HG02870 (cell line): ENCODE measurements at regions not wholly inside any gene's neighbourhood (a gene's known extent, or its start where the extent isn't known, plus 50 kb on each side); places are given as distances from the start of the nearest gene placed in this dataset.

Source experiments
- ATAC-seq: cut with Tn5 transposase; IDR thresholded peaks from one replicate; pipeline ENCODE4 v1.9.1; 2021; ENCODE audit warnings: mild to moderate bottlenecking, moderate library complexity; ENCODE audit not compliant: unreplicated experiment

DNA sequence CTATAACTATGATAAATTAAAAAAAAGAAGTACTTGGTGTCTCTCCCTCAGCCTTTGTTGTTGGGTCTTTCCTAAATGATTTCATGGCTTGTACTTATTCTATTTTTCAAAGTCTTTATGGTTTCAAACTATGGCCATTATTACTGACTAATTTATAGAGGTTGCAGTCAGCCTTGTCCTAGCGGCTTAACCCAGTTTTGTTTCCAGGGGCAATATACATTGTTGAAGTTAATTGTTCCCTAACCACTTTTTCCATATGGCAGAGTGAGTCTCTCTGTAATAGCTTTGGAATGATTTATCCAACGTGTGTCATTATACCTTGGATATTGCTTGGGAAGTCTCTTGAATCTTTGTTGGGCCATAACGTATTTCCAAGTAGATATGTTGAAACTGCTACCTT, 408.8 kb downstream of the HRH4 start:
- ATAC-seq, result no peak

GRCh38 chr18:24875286-24875685, 414.8 kb downstream of the HRH4 start:
- no peak for ATAC-seq

DNA sequence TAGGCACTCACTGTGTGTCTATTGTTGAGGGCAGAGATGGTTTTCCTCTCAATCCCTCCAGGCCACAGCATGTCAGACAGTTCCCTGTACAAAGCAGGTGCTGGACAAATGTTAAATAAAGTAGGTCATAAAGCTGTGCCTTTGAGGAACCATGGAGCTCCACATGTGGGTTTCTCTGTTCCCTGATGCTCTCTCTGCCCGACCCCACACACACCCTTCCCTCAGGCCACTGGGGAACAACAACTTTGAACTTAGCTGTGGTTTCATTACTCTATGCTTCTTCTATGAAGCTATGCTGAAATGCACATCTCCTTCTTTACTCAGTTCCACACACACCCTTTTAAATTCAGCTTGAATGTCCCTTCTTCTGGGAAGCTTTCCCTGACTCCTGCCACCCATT, 415.3 kb downstream of the HRH4 start:
- no peak for ATAC-seq

GRCh38 chr18:24876266-24876665, 415.8 kb downstream of the HRH4 start:
- ATAC-seq, result no peak

- ATAC-seq, result no peak
These were observed 416.6 kb downstream of the HRH4 start for GRCh38 chr18:24877066-24877465.

DNA sequence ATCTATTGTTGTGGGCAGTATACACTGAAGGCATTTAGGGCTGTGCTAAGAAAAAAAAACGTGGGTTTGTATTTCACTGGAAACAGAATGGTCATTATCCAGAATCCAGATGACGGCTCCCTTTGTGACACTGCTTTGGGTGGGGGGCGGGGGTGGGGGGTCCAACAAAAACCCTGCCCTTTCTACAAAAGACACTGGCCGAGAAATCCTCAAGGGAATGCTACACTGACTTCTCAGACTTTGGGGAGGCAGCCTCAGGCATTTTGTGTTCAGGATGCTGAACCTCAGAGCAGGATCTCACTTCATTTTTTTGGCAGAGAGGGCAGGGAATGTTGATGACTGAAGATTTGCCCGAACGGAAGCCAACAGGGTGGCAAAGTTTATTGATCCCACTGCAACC, 417.1 kb downstream of the HRH4 start:
- no peak for ATAC-seq

- no peak for ATAC-seq
These were observed 417.9 kb downstream of the HRH4 start for GRCh38 chr18:24878289-24878688.

GRCh38 chr18:24885276-24885675, 424.8 kb downstream of the HRH4 start:
- no peak for ATAC-seq

DNA sequence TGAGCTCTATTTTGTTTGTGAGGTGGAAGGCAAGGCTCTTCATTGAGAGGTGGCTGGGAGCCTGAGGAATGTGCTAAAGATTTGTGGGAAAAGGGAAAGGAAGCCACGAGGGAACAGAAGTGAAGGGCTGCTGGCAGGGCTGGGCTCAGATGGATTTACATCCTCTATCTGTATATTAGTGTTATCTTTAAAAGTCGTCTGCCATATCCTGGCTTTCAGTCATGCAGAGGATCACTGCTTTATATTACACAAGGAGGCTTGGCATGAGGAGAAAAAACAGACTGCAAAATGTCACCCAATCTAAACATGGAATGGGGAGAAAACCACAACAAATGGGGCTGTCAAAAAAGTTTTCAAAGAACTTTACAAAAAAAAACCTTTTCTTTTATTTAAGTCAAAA, 434.4 kb downstream of the HRH4 start:
- no peak for ATAC-seq

DNA sequence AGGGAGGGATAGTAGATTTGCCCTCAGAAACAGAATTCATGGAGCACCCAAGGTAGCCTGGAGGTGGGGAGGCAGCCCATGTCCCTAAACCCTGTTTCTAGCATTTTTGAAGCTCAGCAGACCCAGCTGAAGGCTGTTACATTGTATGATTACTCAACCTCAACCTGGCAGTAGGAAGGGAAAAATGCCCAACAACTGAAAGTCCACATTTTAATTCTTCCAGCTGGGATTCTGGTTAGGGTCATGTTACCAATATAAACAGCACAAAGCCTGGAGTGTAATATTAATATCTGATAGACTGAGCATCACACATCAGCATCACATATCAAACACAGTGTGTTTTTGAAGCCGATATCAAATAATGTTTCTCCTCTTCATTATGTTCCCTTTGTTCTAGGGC, 437.0 kb downstream of the HRH4 start:
- no peak for ATAC-seq

DNA sequence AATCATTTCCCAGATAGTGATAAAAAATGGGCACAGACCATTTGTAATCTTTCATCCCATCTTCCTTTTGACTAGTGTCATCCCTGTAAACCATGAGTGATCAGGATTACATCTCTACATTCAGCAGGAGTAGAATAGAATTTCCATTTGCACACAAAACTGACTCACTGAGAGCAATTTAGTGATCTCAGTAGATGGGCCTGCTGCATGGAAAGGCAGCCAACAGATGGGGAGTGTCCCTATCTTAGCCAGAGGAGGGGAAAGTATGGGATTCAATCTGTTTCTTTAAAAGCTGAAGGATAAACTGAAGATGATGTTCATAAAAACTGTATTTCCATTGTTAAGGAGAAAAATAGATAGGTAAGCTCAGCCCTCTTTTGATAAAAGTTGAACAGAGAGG, 441.7 kb downstream of the ZNF521 start:
- no peak for ATAC-seq

DNA sequence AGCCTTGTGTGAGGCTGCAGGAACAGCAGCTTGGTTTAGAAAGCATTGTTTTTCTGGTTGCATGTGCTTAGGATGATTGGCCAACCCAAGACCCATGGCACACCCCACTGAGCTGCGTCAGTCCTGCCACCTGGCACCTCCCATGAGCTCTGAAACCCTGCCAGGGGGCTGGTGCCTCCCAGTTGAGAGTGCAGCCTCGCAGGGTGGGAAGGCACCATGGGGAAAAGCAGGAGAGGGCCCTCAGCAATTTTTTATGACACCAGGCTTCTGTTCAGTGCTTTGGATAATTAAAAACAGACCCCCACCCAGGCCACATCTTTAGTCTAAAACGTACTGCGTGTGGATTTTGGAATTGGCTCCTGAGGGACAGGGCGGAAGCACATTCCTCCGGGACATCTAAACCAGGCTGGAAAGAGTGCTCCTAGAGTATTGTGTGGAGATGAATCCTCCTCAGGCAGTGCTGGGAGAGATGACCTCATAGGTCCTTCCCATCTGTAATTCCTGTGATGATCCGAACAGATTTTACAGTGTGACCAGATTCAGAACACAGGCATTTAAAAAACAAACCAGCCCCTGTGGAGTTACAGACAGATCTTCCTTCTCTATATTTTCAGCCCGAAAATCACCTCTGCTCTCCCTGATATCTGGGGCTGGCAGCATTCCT, 438.3 kb downstream of the ZNF521 start:
- no peak for ATAC-seq

DNA sequence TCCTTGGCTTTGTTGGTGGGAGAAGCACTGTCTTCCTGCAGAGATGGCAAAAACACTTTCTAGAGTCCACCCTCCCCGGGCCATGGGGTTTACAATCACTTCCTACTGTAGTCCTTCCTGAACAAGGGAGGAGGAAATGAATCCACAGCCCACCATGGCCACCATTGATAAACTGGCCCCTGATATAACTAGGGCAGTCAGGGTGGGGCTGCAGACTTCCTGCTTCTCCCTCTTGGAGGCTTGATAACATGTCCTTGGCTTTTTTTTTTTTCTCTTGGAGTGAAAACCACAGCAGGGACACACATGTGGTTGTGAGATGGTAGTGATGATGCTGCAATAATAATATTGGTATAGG, 437.8 kb downstream of the ZNF521 start:
- no peak for ATAC-seq

DNA sequence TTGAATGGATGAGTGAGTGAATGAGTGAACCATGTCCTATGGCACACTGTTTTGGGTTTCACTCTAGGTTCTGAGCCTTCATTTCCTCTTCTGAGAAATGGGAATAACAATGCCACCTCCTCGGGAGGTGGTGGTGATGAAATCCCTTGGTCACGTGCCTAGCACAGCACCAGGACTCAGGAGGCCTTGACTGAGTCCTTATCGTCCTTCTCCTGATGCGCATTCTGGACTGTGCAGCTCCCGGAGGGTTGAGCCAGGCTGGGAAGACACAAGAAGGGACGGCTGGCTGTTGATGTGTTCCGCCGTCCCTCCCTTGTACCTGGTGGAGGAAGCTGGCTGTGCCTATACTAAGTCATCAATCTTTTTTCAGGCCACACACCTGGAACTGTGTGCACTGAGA, 437.3 kb downstream of the ZNF521 start:
- ATAC-seq, result no peak

GRCh38 chr18:24915547-24915946, 436.4 kb downstream of the ZNF521 start:
- no peak for ATAC-seq

- ATAC-seq, result no peak
These were observed 434.2 kb downstream of the ZNF521 start for GRCh38 chr18:24917767-24918166.

DNA sequence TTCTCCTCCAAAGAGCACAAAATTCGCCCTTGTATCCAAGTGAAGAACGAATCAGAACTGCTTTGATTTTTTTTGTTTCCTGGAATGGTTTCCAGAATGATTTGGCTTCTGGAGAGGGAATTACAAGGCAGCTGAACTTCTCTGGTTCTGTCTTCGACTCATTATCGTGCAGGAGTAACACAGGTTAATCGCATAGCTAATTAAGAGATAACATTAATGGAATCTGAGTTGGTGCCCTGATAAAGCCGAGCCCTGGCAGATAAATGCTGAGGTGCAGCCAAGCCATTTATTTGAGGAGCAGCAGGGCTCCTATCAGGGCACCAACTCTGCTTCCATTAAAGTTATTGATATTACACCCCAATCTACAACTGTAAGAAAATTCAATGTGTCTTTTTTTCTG, 433.7 kb downstream of the ZNF521 start:
- ATAC-seq, result no peak

DNA sequence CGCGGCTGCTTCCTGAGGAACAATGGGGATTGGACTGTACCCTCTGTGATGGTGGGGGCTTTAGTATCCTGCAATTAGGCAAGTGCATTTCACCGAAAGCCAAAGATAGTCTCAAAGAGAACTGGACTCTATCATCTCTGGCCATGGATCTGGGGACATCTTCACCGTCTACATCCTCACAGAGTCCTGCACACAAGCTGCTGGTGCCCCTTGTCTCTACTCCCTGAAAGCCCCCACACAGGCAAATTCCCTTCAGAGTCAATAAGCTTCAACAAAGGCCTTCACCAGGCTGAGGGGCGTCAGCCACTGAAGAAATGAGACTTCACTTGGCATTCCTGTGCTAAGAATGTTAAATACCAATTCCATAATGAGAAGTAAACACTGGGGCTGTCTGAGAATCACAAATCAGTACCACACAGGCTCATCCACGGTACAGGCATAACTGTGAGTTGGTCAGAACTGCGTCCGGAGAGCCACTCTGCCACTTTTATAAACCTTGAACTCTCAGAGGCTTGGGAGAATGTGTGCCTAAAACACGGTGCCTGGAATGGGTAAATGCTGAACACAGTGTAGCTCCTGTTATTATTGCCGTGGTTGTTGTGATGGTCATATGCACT, 432.7 kb downstream of the ZNF521 start:
- ATAC-seq, result no peak

DNA sequence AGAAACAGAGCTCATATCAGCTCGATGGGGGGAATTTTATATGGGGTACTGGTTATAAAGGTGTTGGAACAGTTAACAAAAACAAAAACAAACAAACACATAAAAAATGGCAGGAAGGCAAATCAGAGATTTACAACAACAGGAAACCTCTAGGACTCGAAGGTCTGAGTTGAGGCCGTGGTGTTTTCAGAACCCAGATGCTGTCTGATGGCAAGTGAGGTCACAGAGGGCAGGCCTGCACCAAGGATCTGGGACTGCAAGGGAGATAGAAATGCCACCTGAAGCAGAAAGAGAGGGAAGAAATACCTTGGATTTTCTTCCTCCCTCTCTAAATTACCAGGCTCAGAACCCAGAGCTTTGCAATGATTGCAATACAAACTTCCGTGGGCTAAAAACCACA, 429.5 kb downstream of the ZNF521 start:
- peak; percentile 33 for ATAC-seq

- peak; percentile 93 for ATAC-seq
These were observed 428.8 kb downstream of the ZNF521 start for GRCh38 chr18:24923138-24923537.

- ATAC-seq, result no peak
These were observed 427.8 kb downstream of the ZNF521 start for GRCh38 chr18:24924066-24924716.

GRCh38 chr18:24926649-24927048, 425.3 kb downstream of the ZNF521 start:
- ATAC-seq, result no peak
